ACC112 (cell line): ENCODE measurements at regions not wholly inside any gene's neighbourhood (a gene's known extent, or its start where the extent isn't known, plus 50 kb on each side); places are given as distances from the start of the nearest gene placed in this dataset.
"Not testable (repeated sequence)": the region's sequence is repeated elsewhere in the genome, so short reads cannot be mapped to it uniquely, and the experiment has no call there.

ENCODE experiments used
- H2AFZ ChIP-seq: fragments of 200-600 bp; sonication (generic); one replicate; pipeline ENCODE4 v1.6.0; 2017; ENCODE audit warnings: antibody characterized with exemption, low read length; ENCODE audit not compliant: unreplicated experiment
- H3K27ac ChIP-seq: fragments of 200-600 bp; sonication (generic); 2 replicates; pipeline ENCODE4 v1.5.1; 2014; ENCODE audit warnings: low read depth, mild to moderate bottlenecking, antibody characterized with exemption, low read length, moderate library complexity
- H3K27me3 ChIP-seq: fragments of 200-600 bp; sonication (generic); 2 replicates; pipeline ENCODE4 v1.6.1; 2014; ENCODE audit warnings: mild to moderate bottlenecking, antibody characterized with exemption, low read length, moderate library complexity, mixed read lengths; ENCODE audit not compliant: insufficient read depth
- H3K36me3 ChIP-seq: fragments of 200-600 bp; sonication (generic); 2 replicates; pipeline ENCODE4 v1.6.1; 2016; ENCODE audit warnings: mild to moderate bottlenecking, antibody characterized with exemption, low read length, moderate library complexity, mixed read lengths; ENCODE audit not compliant: insufficient read depth
- H3K4me1 ChIP-seq: fragments of 200-600 bp; sonication (generic); one replicate; pipeline ENCODE4 v1.6.1; 2016; ENCODE audit warnings: low read length, mixed read lengths; ENCODE audit not compliant: insufficient read depth, unreplicated experiment, control insufficient read depth
- H3K4me3 ChIP-seq: fragments of 200-600 bp; sonication (generic); 2 replicates; pipeline ENCODE4 v1.5.1; 2014; ENCODE audit warnings: mild to moderate bottlenecking, low read depth, low read length
- H3K79me2 ChIP-seq: fragments of 200-600 bp; sonication (generic); one replicate; pipeline ENCODE4 v1.6.0; 2016; ENCODE audit warnings: low read length; ENCODE audit not compliant: control insufficient read depth, unreplicated experiment, insufficient read depth

DNA sequence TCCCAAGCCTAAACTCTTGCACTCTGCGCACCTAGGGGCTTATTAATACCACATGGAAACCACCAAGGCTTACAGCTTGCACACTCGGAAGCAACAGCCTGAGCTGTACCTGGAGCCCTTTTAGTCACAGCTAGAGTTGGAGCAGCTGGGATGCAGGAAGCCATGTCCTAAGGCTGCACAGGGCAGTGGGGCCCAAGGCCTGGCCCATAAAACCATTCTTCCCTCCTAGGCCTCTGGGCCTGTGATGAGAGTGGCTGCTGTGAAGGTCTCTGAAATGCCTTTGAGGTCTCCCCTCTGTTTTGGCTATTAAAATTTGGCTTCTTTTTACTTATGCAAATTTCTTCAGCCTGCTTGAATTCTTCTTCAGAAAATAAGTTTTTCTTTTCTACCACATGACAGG is 383.9 kb upstream of the UBE2E2 start:
- Histone ChIP-seq H3K27ac (no peak overlapping the region), H3K27me3 (peaks cover 27% of the 10 kb centered on the region), H3K36me3 (no peaks in the 10 kb centered on the region), H2AFZ (no peak overlapping the region), H3K79me2 (no peaks in the 10 kb centered on the region), H3K4me1 (no peaks in the 10 kb centered on the region), H3K4me3 (no peak overlapping the region)

DNA sequence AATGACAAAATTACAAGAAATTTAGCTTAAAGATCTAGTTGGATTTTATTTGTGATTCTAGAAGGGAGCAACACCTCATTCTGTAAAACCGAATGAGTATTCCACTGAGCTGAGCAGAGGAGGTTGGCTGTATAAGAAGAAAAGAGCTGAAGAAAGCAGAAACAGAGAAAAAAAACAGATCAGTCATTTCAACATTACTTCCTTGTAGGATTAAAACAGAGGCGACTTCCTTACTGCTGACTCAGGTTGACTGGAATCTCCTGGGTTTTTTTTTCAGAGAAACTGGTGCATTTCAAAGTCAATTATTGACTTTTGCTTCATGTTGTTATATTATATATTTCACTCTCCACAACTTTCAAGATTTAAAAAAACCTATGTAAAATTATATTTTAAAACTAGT is 368.1 kb upstream of the UBE2E2 start:
- H3K79me2 ChIP-seq: no peaks in the 10 kb centered on the region
- no peaks in the 10 kb centered on the region for H3K4me1 ChIP-seq
- peak overlapping the region; percentile 29 for H2AFZ ChIP-seq
- H3K27me3 ChIP-seq: no peaks in the 10 kb centered on the region; the same call in 1 of the 2 replicates
- H3K4me3 ChIP-seq: no peak overlapping the region
- H3K36me3 ChIP-seq: no peaks in the 10 kb centered on the region
- no peak overlapping the region for H3K27ac ChIP-seq

DNA sequence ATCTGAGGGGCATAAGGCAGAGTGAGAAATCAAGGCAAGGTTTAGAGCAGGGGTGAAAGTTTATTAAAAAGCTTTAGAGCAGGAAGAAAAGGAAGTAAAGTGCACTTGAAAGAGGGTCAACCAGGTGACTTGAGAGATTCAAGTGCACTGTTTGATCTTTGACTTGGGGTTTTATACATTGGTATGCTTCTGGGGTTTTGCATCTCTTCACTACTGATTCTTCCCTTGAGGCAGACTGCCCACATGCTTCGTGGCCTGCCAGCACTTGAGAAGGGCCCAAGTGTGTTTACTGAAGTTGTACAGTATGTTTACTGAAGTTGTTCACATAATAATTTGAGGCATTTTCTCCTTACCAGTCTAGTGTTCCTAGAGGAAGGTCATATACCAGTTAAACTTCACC is 367.0 kb upstream of the UBE2E2 start:
- H3K27me3 ChIP-seq: no peaks in the 10 kb centered on the region
- no peak overlapping the region for H2AFZ ChIP-seq
- H3K27ac ChIP-seq: no peak overlapping the region
- no peak overlapping the region for H3K4me3 ChIP-seq
- H3K36me3 ChIP-seq: no peaks in the 10 kb centered on the region
- no peaks in the 10 kb centered on the region for H3K79me2 ChIP-seq
- H3K4me1 ChIP-seq: no peaks in the 10 kb centered on the region

DNA sequence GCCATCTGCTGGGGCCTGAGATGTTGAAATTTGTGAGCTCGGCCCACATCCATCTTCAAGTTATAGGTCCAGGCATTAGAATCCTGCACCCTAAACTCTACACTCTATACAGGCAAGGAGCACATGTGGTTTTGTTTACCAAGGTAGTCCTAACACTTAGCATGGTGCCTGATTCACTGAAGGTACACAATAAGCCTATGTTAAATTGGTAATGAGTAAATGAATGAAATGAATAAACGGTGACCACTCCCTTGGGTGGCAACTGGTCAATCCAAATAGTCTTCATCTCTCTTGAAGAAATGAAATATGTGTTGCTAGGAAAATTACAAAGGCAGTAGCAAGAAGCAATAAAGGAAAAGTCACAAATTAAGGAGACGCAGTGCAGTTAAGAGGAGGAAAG is 359.3 kb upstream of the UBE2E2 start:
- Histone ChIP-seq H3K27ac (no peak overlapping the region), H3K79me2 (no peaks in the 10 kb centered on the region), H3K27me3 (peaks cover 16% of the 10 kb centered on the region; the same call in 1 of the 2 replicates), H3K4me1 (no peaks in the 10 kb centered on the region), H3K36me3 (no peaks in the 10 kb centered on the region), H3K4me3 (no peak overlapping the region), H2AFZ (no peak overlapping the region)

DNA sequence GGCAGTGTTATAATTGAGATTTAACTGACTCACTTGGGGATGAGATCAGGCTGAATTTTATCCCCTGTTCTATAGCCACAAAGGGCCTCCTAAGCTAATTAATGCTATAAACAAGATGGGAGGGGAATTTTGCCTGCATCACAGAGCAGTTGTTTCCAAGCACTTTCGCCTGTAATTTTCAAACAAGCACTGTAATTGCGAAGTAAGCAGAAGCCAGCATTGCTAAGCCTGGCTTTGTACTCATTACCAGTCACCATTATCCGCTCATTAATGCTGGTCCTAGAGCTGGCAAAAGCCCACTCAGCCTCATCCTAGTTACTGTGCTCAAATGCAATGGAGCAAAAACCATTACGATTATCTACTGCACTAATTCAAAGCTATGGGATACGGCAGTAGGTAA is 356.6 kb upstream of the UBE2E2 start:
- Histone ChIP-seq H3K79me2 (no peaks in the 10 kb centered on the region), H2AFZ (no peak overlapping the region), H3K4me1 (no peaks in the 10 kb centered on the region), H3K36me3 (no peaks in the 10 kb centered on the region), H3K4me3 (no peak overlapping the region), H3K27me3 (peaks cover 16% of the 10 kb centered on the region; the same call in 1 of the 2 replicates), H3K27ac (no peak overlapping the region)

GRCh38 chr3:22849583-22849982 is 353.5 kb upstream of the UBE2E2 start:
- not testable (repeated sequence) for H3K4me1 ChIP-seq, H3K79me2 ChIP-seq

DNA sequence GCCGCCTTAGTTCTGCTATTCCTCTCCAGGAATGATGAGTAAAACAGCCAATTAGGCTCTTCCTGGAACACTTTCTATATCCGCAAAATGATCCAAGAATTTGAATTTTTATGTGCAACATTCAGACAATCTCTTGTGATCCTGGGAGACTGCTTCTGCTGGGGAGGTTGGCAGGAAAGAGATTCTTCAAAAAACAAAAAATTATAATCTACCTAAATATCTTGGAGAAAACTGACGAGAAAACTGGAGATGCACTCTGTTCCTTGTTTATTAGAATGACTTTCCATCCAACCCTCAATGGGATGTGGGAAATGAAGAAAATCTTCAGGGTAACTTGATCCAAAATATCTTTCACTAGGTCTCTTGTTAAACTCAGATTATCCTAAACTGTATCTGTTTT is 346.3 kb upstream of the UBE2E2 start:
- Histone ChIP-seq H3K79me2 (no peaks in the 10 kb centered on the region), H3K4me3 (no peak overlapping the region), H2AFZ (no peak overlapping the region), H3K4me1 (no peaks in the 10 kb centered on the region), H3K36me3 (no peaks in the 10 kb centered on the region), H3K27ac (no peak overlapping the region), H3K27me3 (peaks cover 23% of the 10 kb centered on the region)

More at GRCh38 chr3:22849583-22849982, 353.5 kb upstream of the UBE2E2 start:
- H3K27me3 ChIP-seq: peaks cover 41% of the 10 kb centered on the region
- not testable (repeated sequence) for H2AFZ ChIP-seq, H3K27ac ChIP-seq, H3K36me3 ChIP-seq, H3K4me3 ChIP-seq

GRCh38 chr3:22858486-22858885 is 344.6 kb upstream of the UBE2E2 start:
- H3K4me3 ChIP-seq: no peak overlapping the region
- no peak overlapping the region for H3K27ac ChIP-seq
- H3K27me3 ChIP-seq: peaks cover 9% of the 10 kb centered on the region
- no peaks in the 10 kb centered on the region for H3K36me3 ChIP-seq
- H3K79me2 ChIP-seq: no peaks in the 10 kb centered on the region
- no peak overlapping the region for H2AFZ ChIP-seq
- H3K4me1 ChIP-seq: no peaks in the 10 kb centered on the region

DNA sequence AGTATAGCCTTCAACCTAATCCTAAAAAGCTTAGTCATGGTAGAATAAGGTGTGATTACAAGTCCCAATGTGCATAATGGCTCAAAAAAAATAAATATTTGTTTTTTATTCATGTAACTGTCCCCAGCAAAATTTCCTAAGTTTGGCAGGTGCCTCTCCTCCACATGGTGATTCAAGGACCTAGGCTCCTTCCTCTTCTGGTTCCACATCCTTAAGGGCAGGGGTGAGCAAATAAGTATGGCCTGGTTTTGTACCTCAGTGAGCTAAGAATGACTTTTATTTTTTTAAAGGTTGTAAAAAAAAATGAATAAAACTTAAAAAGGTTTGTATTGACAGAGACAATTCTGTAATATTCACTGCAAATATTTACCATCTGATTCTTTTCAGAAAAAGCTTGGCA is 343.5 kb upstream of the UBE2E2 start:
- H3K27me3 ChIP-seq: no peaks in the 10 kb centered on the region; the same call in 1 of the 2 replicates
- H3K4me3 ChIP-seq: no peak overlapping the region
- H3K4me1 ChIP-seq: no peaks in the 10 kb centered on the region
- no peaks in the 10 kb centered on the region for H3K36me3 ChIP-seq
- H3K79me2 ChIP-seq: no peaks in the 10 kb centered on the region
- H3K27ac ChIP-seq: no peak overlapping the region
- no peak overlapping the region for H2AFZ ChIP-seq

GRCh38 chr3:22861426-22861825 is 341.7 kb upstream of the UBE2E2 start:
- Histone ChIP-seq H3K36me3 (no peaks in the 10 kb centered on the region), H3K4me3 (no peak overlapping the region), H3K27ac (no peak overlapping the region), H3K79me2 (no peaks in the 10 kb centered on the region), H2AFZ (no peak overlapping the region), H3K27me3 (no peaks in the 10 kb centered on the region; the same call in 1 of the 2 replicates), H3K4me1 (no peaks in the 10 kb centered on the region)

DNA sequence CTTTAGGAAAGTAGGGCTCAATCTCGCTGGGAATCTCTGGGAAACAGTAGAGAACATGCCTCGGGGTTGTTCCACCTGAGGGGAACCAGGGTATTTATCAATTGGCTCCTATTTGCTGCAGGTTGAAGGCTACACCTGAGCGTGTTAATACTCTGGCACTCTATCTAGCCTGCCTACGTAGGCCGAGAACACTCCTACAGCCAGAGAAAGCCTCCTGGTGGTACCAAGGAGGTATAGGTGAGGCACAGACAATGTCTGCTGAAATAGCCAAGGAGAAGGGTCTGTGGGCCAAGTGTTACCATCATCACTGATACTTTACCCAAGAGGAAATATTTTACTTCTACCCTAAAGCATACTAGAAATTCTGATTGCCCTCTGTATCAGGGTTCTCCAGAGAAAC is 341.0 kb upstream of the UBE2E2 start:
- Histone ChIP-seq H3K36me3 (no peaks in the 10 kb centered on the region), H3K27ac (no peak overlapping the region), H3K79me2 (no peaks in the 10 kb centered on the region), H3K4me1 (no peaks in the 10 kb centered on the region), H3K27me3 (no peaks in the 10 kb centered on the region; the same call in 1 of the 2 replicates), H2AFZ (no peak overlapping the region), H3K4me3 (no peak overlapping the region)
